ENCODE measurements at regions not wholly inside any gene's neighbourhood (a gene's known extent, or its start where the extent isn't known, plus 50 kb on each side); places are given as distances from the start of the nearest gene placed in this dataset.

GRCh38 chr14:80414080-80414479 lies 202.8 kb upstream of the DIO2 start:
- Histone ChIP-seq H2AK5ac (ENCODE audit: low read depth, low read length) (no peak overlapping the region), H3K9ac (ENCODE audit: low read depth, low read length, poor library complexity) (no peak overlapping the region), H3K36me3 (replicated peaks in 1 of 2; ENCODE audit: control insufficient read depth in 2 of 2, insufficient read depth in 2 of 2, low read length in 2 of 2) (no peaks in the 10 kb centered on the region), H2BK120ac (ENCODE audit: low read depth, low read length) (no peak overlapping the region), H3K79me1 (ENCODE audit: low read depth, low read length) (no peaks in the 10 kb centered on the region), H4K8ac (ENCODE audit: low read depth, low read length) (no peak overlapping the region), H2BK12ac (ENCODE audit: low read length) (no peak overlapping the region), H3K23ac (ENCODE audit: low read depth, low read length, poor library complexity) (no peak overlapping the region), H3K4me2 (ENCODE audit: insufficient read depth, low read length, poor library complexity, severe bottlenecking) (no peak overlapping the region), H3K4me3 (ENCODE audit: low read length in 2 of 2) (no peak overlapping the region), H3K4me1 (ENCODE audit: control insufficient read depth in 2 of 2, insufficient read depth in 1 of 2, low read depth in 1 of 2, low read length in 2 of 2) (no peaks in the 10 kb centered on the region), H3K14ac (ENCODE audit: low read length) (no peak overlapping the region), H2AFZ (ENCODE audit: low read length) (no peak overlapping the region), H3K27ac (replicated peaks; ENCODE audit: low read length) (no peak overlapping the region), H3K9me3 (replicated peaks in 1 of 2; ENCODE audit: control insufficient read depth in 2 of 2, insufficient read depth in 1 of 2, low read depth in 1 of 2, low read length in 2 of 2) (no peaks in the 10 kb centered on the region), H4K91ac (ENCODE audit: low read depth, low read length, poor library complexity) (no peak overlapping the region), H3K18ac (ENCODE audit: low read length) (no peak overlapping the region), H2BK15ac (ENCODE audit: low read length) (no peak overlapping the region), H3K4ac (ENCODE audit: low read length) (no peak overlapping the region), H3K27me3 (ENCODE audit: control insufficient read depth in 3 of 3, insufficient read depth in 3 of 3, low read depth in 1 of 3, low read length in 3 of 3) (no peaks in the 10 kb centered on the region), H2BK5ac (ENCODE audit: low read length) (no peak overlapping the region)
- WGBS, 2 donors (ENCODE audit: extremely low coverage in 2 of 2, insufficient read length in 2 of 2, insufficient replicate concordance in 1 of 2): no CpG with 5 or more reads among the region's 4 CpGs
- no peak for DNase-seq (ENCODE audit: low spot score)

GRCh38 chr14:80404413-80404812 lies 193.1 kb upstream of the DIO2 start:
- no CpG with 5 or more reads among the region's 1 CpG for WGBS, 2 donors (ENCODE audit: extremely low coverage in 2 of 2, insufficient read length in 2 of 2, insufficient replicate concordance in 1 of 2)
- Histone ChIP-seq H3K4me3 (ENCODE audit: low read length in 2 of 2) (no peak overlapping the region), H2BK15ac (ENCODE audit: low read length) (no peak overlapping the region), H3K27ac (replicated peaks; ENCODE audit: low read length) (no peak overlapping the region), H3K18ac (ENCODE audit: low read length) (no peak overlapping the region), H3K9me3 (replicated peaks in 1 of 2; ENCODE audit: control insufficient read depth in 2 of 2, insufficient read depth in 1 of 2, low read depth in 1 of 2, low read length in 2 of 2) (no peaks in the 10 kb centered on the region), H3K23ac (ENCODE audit: low read depth, low read length, poor library complexity) (no peak overlapping the region), H3K4me1 (ENCODE audit: control insufficient read depth in 2 of 2, insufficient read depth in 1 of 2, low read depth in 1 of 2, low read length in 2 of 2) (no peaks in the 10 kb centered on the region), H3K14ac (ENCODE audit: low read length) (no peak overlapping the region), H3K27me3 (ENCODE audit: control insufficient read depth in 3 of 3, insufficient read depth in 3 of 3, low read depth in 1 of 3, low read length in 3 of 3) (no peaks in the 10 kb centered on the region), H2BK120ac (ENCODE audit: low read depth, low read length) (no peak overlapping the region), H2BK5ac (ENCODE audit: low read length) (no peak overlapping the region), H3K9ac (ENCODE audit: low read depth, low read length, poor library complexity) (no peak overlapping the region), H3K36me3 (replicated peaks in 1 of 2; ENCODE audit: control insufficient read depth in 2 of 2, insufficient read depth in 2 of 2, low read length in 2 of 2) (no peaks in the 10 kb centered on the region), H2AK5ac (ENCODE audit: low read depth, low read length) (no peak overlapping the region), H3K4me2 (ENCODE audit: insufficient read depth, low read length, poor library complexity, severe bottlenecking) (no peak overlapping the region), H3K4ac (ENCODE audit: low read length) (no peak overlapping the region), H4K91ac (ENCODE audit: low read depth, low read length, poor library complexity) (no peak overlapping the region), H2BK12ac (ENCODE audit: low read length) (no peak overlapping the region), H3K79me1 (ENCODE audit: low read depth, low read length) (no peaks in the 10 kb centered on the region), H2AFZ (ENCODE audit: low read length) (no peak overlapping the region), H4K8ac (ENCODE audit: low read depth, low read length) (no peak overlapping the region)
- no peak for DNase-seq (ENCODE audit: low spot score)

GRCh38 chr14:80403036-80403435 lies 191.7 kb upstream of the DIO2 start:
- Histone ChIP-seq H2AK5ac (ENCODE audit: low read depth, low read length) (no peak overlapping the region), H3K4me2 (ENCODE audit: insufficient read depth, low read length, poor library complexity, severe bottlenecking) (no peak overlapping the region), H3K14ac (ENCODE audit: low read length) (no peak overlapping the region), H3K9me3 (replicated peaks in 1 of 2; ENCODE audit: control insufficient read depth in 2 of 2, insufficient read depth in 1 of 2, low read depth in 1 of 2, low read length in 2 of 2) (no peaks in the 10 kb centered on the region), H3K9ac (ENCODE audit: low read depth, low read length, poor library complexity) (no peak overlapping the region), H2BK12ac (ENCODE audit: low read length) (no peak overlapping the region), H3K4me1 (ENCODE audit: control insufficient read depth in 2 of 2, insufficient read depth in 1 of 2, low read depth in 1 of 2, low read length in 2 of 2) (no peaks in the 10 kb centered on the region), H3K27ac (replicated peaks; ENCODE audit: low read length) (no peak overlapping the region), H3K36me3 (replicated peaks in 1 of 2; ENCODE audit: control insufficient read depth in 2 of 2, insufficient read depth in 2 of 2, low read length in 2 of 2) (no peaks in the 10 kb centered on the region), H3K23ac (ENCODE audit: low read depth, low read length, poor library complexity) (no peak overlapping the region), H3K79me1 (ENCODE audit: low read depth, low read length) (no peaks in the 10 kb centered on the region), H3K18ac (ENCODE audit: low read length) (no peak overlapping the region), H3K27me3 (ENCODE audit: control insufficient read depth in 3 of 3, insufficient read depth in 3 of 3, low read depth in 1 of 3, low read length in 3 of 3) (no peaks in the 10 kb centered on the region), H2BK15ac (ENCODE audit: low read length) (no peak overlapping the region), H2AFZ (ENCODE audit: low read length) (no peak overlapping the region), H4K91ac (ENCODE audit: low read depth, low read length, poor library complexity) (no peak overlapping the region), H4K8ac (ENCODE audit: low read depth, low read length) (no peak overlapping the region), H3K4me3 (ENCODE audit: low read length in 2 of 2) (no peak overlapping the region), H2BK120ac (ENCODE audit: low read depth, low read length) (no peak overlapping the region), H3K4ac (ENCODE audit: low read length) (no peak overlapping the region), H2BK5ac (ENCODE audit: low read length) (no peak overlapping the region)
- DNase-seq (ENCODE audit: low spot score): no peak
- WGBS, 2 donors (ENCODE audit: extremely low coverage in 2 of 2, insufficient read length in 2 of 2, insufficient replicate concordance in 1 of 2): no CpG with 5 or more reads among the region's 1 CpG

- Histone ChIP-seq H3K4me2 (ENCODE audit: insufficient read depth, low read length, poor library complexity, severe bottlenecking) (no peak overlapping the region), H3K27me3 (ENCODE audit: control insufficient read depth in 3 of 3, insufficient read depth in 3 of 3, low read depth in 1 of 3, low read length in 3 of 3) (no peaks in the 10 kb centered on the region), H2BK12ac (ENCODE audit: low read length) (no peak overlapping the region), H2BK120ac (ENCODE audit: low read depth, low read length) (no peak overlapping the region), H3K4me3 (ENCODE audit: low read length in 2 of 2) (no peak overlapping the region), H3K18ac (ENCODE audit: low read length) (no peak overlapping the region), H3K79me1 (ENCODE audit: low read depth, low read length) (no peaks in the 10 kb centered on the region), H3K9me3 (replicated peaks in 1 of 2; ENCODE audit: control insufficient read depth in 2 of 2, insufficient read depth in 1 of 2, low read depth in 1 of 2, low read length in 2 of 2) (no peaks in the 10 kb centered on the region), H2BK15ac (ENCODE audit: low read length) (no peak overlapping the region), H2AK5ac (ENCODE audit: low read depth, low read length) (no peak overlapping the region), H3K27ac (replicated peaks; ENCODE audit: low read length) (no peak overlapping the region), H3K9ac (ENCODE audit: low read depth, low read length, poor library complexity) (no peak overlapping the region), H3K14ac (ENCODE audit: low read length) (no peak overlapping the region), H3K4ac (ENCODE audit: low read length) (no peak overlapping the region), H2AFZ (ENCODE audit: low read length) (no peak overlapping the region), H3K36me3 (replicated peaks in 1 of 2; ENCODE audit: control insufficient read depth in 2 of 2, insufficient read depth in 2 of 2, low read length in 2 of 2) (no peaks in the 10 kb centered on the region), H3K4me1 (ENCODE audit: control insufficient read depth in 2 of 2, insufficient read depth in 1 of 2, low read depth in 1 of 2, low read length in 2 of 2) (peaks cover 5% of the 10 kb centered on the region in 2 donors), H2BK5ac (ENCODE audit: low read length) (no peak overlapping the region), H3K23ac (ENCODE audit: low read depth, low read length, poor library complexity) (no peak overlapping the region), H4K8ac (ENCODE audit: low read depth, low read length) (no peak overlapping the region), H4K91ac (ENCODE audit: low read depth, low read length, poor library complexity) (no peak overlapping the region)
- WGBS, 2 donors (ENCODE audit: extremely low coverage in 2 of 2, insufficient read length in 2 of 2, insufficient replicate concordance in 1 of 2): no CpG with 5 or more reads among the region's 2 CpGs
- no peak for DNase-seq (ENCODE audit: low spot score)
Observed at GRCh38 chr14:80395031-80395430, 183.7 kb upstream of the DIO2 start.

All from neuronal stem cell (in vitro differentiated cells).